Activated CD8-positive, alpha-beta memory T cell treated with anti-CD3 and anti-CD28 coated beads for 24 hours (primary cell): ENCODE measurements at regions not wholly inside any gene's neighbourhood (a gene's known extent, or its start where the extent isn't known, plus 50 kb on each side); places are given as distances from the start of the nearest gene placed in this dataset.

Source experiments
- DNase-seq: peaks from one replicate; pipeline ENCODE4 v3.0.0-alpha.2; 2020

DNA sequence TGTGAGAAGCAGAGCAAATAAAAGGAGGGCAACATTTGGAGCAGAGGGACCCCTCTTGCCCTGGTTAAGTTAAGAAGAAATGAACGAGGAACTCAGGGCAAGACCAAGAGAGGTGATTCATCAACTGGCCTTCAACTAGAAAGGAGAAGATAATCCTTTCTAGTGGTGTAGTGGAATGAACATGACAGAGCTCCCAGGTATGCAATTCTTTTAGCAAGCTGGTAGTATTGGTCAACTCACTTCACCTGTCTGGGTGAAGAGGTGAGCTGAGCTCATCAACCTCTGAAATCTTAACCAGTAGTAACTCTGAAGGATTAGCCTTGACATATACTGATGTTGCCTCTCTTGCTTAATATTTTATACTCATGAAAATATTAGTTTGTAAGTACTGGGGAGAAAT is 1024.7 kb upstream of the GOT2 start:
- no peak for DNase-seq

- no peak for DNase-seq
Observed at GRCh38 chr16:59754854-59755253, 1020.7 kb upstream of the GOT2 start.

- no peak for DNase-seq
Observed at GRCh38 chr16:59749662-59750336, 1015.7 kb upstream of the GOT2 start.

DNA sequence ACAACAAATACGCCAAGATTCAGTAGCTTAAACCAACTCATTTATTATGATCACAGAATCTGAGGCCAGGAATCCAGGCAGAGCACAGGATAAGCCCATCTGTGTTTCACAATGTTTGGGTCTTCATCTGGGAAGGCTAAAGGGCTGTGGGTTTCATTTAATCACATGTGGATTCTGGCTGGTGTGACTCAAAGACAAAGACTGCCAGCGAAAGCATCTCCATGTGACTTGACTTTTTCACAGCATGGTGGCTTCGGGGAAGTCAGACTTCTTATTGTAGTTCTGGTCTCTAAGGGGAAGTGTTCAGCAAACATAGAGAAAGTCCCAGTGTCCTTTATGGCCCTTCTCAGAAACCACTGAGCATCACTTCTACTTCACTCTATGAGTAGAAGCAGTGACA is 1014.4 kb upstream of the GOT2 start:
- DNase-seq: no peak

GRCh38 chr16:59743504-59743903 is 1009.4 kb upstream of the GOT2 start:
- DNase-seq: no peak

- no peak for DNase-seq
Observed at GRCh38 chr16:59740858-59741257, 1006.7 kb upstream of the GOT2 start.

GRCh38 chr16:59737274-59737673 is 1003.2 kb upstream of the GOT2 start:
- DNase-seq: no peak

DNA sequence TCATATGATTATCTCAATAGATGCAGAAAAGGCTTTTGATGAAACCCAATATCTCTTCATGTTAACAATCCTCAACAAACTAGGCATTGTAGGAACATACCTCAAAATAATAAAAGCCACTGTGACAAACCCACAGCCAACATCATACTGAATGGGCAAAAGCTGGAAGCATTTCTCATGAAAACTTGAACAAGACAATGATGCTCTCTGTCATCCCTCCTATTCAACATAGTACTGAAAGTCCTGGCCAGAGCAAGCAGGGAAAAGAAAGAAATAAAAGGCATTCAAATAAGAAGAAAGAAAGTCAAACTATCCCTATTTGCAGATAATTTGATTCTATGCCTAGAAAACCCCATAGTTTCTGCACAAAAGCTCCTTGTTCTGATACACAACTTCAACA is 999.2 kb upstream of the GOT2 start:
- DNase-seq: no peak

DNA sequence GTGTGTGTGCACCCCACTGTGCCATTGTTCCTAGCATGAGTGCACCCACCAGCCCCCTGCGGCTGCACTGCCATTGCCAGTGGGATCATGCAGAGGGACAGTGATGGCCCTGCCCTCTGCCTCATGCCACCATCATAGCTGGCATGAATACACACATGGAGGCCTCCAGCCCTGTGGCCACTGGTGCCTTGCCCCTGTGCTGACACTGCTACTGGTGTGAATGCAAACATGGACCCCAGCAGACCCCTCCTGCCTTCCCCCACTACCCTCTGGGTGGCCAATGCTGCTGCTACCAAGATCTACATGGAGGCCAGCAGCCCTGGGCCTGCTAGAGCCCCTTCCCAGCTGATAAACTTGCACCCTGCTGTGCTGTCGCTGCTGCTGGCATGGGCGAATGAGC is 995.5 kb upstream of the GOT2 start:
- no peak for DNase-seq

DNA sequence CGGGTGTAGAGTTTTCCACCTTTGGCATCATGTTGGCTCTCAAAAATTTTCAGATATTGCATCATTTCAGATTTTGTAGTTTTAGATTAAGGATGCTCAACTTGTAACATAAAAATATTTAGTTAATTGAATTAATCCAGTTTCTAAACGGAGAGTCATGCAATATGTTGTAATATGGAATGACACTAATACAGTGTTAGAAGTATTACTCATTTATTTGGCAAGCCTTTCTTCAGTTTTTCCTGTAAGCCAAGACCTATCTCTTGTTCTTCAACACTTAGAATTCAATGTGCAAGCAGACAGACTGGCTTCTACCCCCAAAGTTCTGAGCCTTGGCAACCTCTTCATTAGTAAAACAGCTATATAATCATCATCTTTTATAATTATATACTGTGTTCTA is 985.0 kb upstream of the GOT2 start:
- no peak for DNase-seq

GRCh38 chr16:59707436-59708226 is 973.5 kb upstream of the GOT2 start:
- DNase-seq: no peak

DNA sequence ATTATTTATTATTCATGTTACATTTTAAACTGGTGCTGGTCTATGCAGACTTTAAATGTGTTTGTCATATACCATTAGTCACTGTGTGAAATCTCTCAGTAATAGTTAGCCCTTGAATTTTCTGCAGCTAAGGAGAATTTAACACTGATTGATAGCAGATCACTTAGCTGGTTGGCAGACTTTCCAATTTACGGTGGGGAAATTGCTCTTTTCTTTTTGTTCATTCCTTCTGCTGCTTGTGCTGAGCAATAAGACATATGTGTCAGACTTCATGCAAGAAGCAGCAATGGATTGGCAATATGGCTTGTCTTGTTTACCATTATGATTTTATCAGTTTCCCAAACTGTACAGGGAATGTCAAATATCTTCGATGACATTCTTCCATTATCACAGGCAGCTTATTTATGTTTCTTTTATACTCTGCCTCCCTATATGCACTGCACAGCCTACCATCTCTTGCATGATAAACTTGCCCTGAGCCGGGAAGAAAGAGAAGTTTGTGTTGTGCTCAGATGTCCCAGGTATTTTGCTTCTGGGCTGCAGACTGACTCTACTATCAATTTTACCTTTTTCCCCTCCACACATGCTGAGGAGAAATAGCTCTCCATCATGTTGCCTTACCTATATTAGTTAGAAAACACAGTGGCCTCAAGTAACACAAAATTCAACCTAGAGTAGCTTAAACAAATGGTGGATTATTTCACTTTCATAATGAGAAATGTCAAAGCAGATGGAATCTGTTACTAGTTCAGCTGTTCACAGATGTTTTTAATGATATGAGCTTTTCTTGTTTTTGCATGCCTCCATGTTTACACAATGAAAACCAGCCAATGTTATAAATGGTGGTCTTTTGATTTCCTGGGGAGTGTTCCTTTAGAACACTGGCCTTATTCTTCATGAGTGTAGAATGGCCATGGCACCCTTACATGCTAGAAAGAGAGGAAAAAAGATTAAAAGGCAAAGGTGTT is 968.1 kb upstream of the GOT2 start:
- no peak for DNase-seq

DNA sequence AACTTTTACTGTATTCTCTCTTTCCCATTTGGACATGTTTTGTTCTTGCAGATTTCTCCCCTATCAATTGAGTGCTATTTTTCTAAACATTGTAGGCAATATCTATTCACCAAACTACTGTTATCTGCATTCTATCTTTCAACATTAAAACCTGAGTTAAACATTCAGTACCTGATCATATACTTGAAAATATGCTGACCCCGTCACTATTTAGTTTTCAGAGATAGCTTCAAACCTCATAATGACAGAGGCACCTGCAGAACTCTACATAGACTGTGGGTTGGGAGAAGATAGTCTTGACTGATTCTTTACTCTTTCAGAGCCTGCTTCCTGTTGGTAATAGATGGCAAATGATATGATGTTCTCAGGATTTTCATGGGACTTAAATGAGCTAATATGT is 965.7 kb upstream of the GOT2 start:
- DNase-seq: no peak

DNA sequence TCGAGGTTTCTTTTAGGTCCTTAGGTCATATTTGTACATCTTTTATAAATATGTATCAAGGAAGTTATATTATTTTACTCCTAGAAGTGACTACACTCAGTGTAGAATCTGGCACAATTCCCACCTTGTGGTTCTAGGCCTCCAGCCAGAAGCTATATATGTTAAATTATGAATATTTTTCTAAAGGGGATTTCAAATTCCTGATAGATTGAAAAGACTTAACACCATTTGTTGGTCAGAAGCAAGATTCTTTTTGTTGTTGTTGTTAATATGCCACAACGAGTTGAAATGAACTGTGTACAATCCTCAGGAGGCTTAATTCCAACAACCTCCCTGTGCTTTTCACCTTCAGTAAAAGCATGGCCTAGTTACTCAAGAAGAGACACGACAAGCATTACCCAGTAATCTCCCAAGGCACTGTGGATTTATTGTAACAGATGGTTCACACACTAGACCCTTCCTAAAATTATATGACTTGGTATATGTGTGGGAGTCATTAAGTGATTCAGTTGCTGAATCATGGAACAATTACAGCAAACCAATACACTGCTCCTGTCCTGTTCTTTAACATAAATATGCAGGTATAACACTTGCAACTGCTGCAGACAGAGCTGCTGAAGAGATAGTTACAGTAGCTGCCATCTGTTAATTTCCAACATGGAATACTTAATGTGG is 964.4 kb upstream of the GOT2 start:
- no peak for DNase-seq

GRCh38 chr16:59697761-59698160 is 963.6 kb upstream of the GOT2 start:
- no peak for DNase-seq

GRCh38 chr16:59697236-59697635 is 963.1 kb upstream of the GOT2 start:
- DNase-seq: no peak

GRCh38 chr16:59696495-59696894 is 962.4 kb upstream of the GOT2 start:
- DNase-seq: no peak

- DNase-seq: no peak
Observed at GRCh38 chr16:59690216-59690615, 956.1 kb upstream of the GOT2 start.

GRCh38 chr16:59688006-59688405 is 953.9 kb upstream of the GOT2 start:
- DNase-seq: no peak

DNA sequence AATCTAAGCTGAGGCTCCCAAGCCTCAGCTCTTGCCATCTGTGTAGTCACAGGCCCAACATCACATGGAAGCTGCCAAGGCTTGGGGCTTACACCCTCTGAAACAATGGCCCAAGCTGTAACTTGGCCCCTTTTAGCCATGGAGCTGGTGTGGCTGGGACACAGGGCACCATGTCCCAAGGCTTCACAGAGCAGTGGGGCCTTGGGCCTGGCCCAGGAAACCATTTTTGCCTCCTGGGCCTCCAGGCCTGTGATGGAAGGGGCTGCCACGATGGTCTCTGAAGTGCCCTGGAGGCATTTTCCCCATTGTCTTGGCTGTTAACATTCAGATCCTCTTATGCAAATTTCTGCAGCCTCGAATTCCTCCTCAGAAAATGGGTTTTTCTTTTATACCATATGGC is 952.3 kb upstream of the GOT2 start:
- no peak for DNase-seq

DNA sequence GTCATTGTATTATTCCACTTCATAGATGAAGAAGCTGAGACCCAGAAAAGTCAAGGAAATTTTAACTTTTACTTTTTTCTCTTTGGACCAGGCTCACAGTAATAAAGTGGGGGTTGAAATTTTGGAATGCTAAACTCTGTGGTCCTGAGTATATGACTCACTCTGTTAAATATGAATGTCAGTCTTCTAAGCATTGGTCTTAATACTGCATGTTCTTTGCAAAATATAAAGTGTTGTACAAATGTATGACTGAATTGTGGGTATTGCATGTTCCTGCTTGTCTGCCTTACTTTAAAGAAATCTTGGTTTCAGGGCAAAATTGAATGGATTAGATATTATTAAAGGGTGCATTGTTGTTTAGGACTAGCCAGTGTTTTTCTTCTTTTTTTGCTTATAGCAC is 950.8 kb upstream of the GOT2 start:
- DNase-seq: no peak

- DNase-seq: no peak
Observed at GRCh38 chr16:59683709-59684108, 949.6 kb upstream of the GOT2 start.

DNA sequence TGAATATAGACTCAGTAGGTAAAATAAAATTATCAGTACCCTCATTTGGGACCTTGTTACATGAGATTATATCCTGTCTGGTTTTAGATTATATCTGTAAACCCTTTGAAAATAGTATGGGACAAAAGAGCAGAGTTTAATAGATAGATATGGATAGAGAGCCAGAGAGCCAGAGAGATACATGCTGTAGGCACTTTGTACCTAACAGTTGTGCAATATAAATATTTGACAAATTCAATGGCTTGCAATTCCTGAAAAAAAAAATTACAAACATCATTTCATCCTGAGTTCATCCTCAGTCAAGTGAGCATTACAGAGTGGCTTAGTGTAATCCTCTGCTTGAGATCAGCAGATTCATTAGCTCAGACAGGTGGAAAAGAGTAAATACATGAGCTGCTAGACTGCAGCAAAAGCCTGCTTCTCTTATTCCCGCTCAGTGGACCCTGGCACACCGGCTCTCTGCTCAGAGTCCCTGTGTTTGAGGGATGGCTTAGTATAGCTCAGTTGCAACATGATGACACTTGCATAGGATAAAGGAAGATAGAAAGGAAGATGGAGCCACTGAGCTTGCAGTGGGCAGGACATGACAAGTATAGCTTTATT is 931.6 kb upstream of the GOT2 start:
- DNase-seq: no peak
